AG04449 (cell line): ENCODE measurements at regions not wholly inside any gene's neighbourhood (a gene's known extent, or its start where the extent isn't known, plus 50 kb on each side); places are given as distances from the start of the nearest gene placed in this dataset.

ENCODE experiments used
- CTCF ChIA-PET: fragments of 350-600 bp; formaldehyde crosslinking; extraction: SDS; loops from one replicate; lab custom pipeline; 2021; ENCODE audit warnings: antibody characterized with exemption; lab: Yijun Ruan, JAX
- POLR2A ChIA-PET: fragments of 400-600, 350-600 bp; formaldehyde crosslinking; extraction: SDS; loops from one replicate; lab custom pipeline; 2020; ENCODE audit warnings: antibody characterized with exemption, inconsistent platforms; lab: Yijun Ruan, JAX
- DNase-seq: peaks from one replicate; pipeline ENCODE4 v3.0.0-alpha.2; 2010; ENCODE audit warnings: low read depth, low spot score
- H3K4me3 ChIP-seq: 2 replicates; pipeline ENCODE4 v1.5.1; 2011; ENCODE audit warnings: low read depth, mild to moderate bottlenecking, control low read depth, low read length
- CTCF ChIP-seq: IDR thresholded peaks from one replicate; pipeline ENCODE4 v1.5.1; 2011; ENCODE audit warnings: mild to moderate bottlenecking, moderate library complexity, low read length, control low read depth, inconsistent platforms; ENCODE audit not compliant: insufficient read depth; ENCODE audit errors: missing control alignments

GRCh38 chr2:67626656-67627055, 229.5 kb downstream of the ETAA1 start:
- no peak for TF ChIP-seq CTCF
- H3K4me3 ChIP-seq = no peak overlapping the region
- DNase-seq = no peak
- ChIA-PET CTCF (interaction anchor here (1.1 kb wide), 1 partner anchor 214 kb away, joined by 3 read pairs; no protein-coding TSS in a partner anchor), POLR2A (no interaction called here)

GRCh38 chr2:67627456-67628207, 230.5 kb downstream of the ETAA1 start:
- H3K4me3 ChIP-seq = no peak overlapping the region
- CTCF ChIA-PET = interaction anchor here (1.1 kb wide), 1 partner anchor 213 kb away, joined by 3 read pairs; no protein-coding TSS in a partner anchor
- no peak for DNase-seq
- no peak for TF ChIP-seq CTCF
- POLR2A ChIA-PET = interaction anchor here (0.6 kb wide), 1 partner anchor 778 kb away, joined by 3 read pairs; no protein-coding TSS in a partner anchor

- H3K4me3 ChIP-seq = no peak overlapping the region
- ChIA-PET POLR2A (no interaction called here), CTCF (no interaction called here)
- TF ChIP-seq CTCF = no peak
- DNase-seq = no peak
Measured at GRCh38 chr2:67628892-67629291, 231.8 kb downstream of the ETAA1 start.

GRCh38 chr2:67631483-67631882, 234.3 kb downstream of the ETAA1 start:
- ChIA-PET POLR2A (no interaction called here), CTCF (no interaction called here)
- DNase-seq = no peak
- TF ChIP-seq CTCF = no peak
- H3K4me3 ChIP-seq = no peak overlapping the region

GRCh38 chr2:67633212-67633856, 236.2 kb downstream of the ETAA1 start:
- DNase-seq = no peak
- H3K4me3 ChIP-seq = no peak overlapping the region
- ChIA-PET POLR2A (no interaction called here), CTCF (interaction anchor here (1.8 kb wide), 1 partner anchor 17 kb away, joined by 8 read pairs; no protein-coding TSS in a partner anchor)
- TF ChIP-seq CTCF = no peak

GRCh38 chr2:67638146-67638545, 241.0 kb downstream of the ETAA1 start:
- POLR2A ChIA-PET = no interaction called here
- no peak for TF ChIP-seq CTCF
- DNase-seq = no peak
- no peak overlapping the region for H3K4me3 ChIP-seq
- CTCF ChIA-PET = interaction anchor here (1.2 to 1.4 kb wide), 2 partner anchors 9 to 13 kb away, joined by 3 to 6 read pairs; no protein-coding TSS in a partner anchor
